ENCODE measurements at regions not wholly inside any gene's neighbourhood (a gene's known extent, or its start where the extent isn't known, plus 50 kb on each side); places are given as distances from the start of the nearest gene placed in this dataset.

DNA sequence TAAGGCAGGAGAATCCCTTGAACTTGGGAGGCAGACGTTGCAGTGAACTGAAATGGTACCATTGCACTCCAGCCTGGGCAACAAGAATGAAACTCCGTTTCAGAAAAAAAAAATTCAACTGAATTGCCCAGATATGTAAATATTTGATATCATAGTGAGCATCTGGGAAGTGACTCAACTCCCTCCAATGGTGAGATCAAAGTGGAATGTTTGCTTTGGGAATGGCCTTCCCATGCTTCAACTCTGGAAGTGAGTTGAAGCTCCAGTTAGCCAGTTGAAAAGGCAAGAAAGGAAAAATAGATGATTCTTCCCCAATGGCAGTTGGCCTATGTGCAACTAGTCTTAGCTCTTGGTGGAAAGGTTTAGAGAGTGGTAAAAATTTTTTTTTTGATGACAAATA, 131.6 kb upstream of the CMC1 start:
- DNase-seq = no peak

DNA sequence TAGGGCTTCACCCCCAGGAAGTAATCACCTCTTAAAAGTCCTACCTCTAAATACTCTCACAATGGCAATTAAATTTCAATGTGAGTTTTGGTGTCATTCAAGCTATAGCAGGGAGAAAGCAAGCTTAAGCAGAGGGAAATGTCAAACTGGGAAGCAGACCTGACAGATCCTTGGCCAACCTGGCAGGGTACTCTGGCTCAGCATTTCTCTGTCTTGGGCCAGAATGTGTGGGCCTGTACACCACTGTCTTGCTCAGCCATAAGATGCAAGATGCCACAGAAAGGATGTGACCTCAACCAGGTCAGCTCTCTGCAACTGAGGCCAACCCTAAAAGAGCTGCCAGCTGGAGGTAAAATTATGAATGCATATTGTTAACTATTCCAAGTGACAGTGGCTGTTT, 130.6 kb upstream of the CMC1 start:
- intact Hi-C loops (cut with DNase I; ENCODE audit: low total_unique reads) = no loop called here
- no peak for DNase-seq
- Histone ChIP-seq H3K36me3 (no peaks in the 10 kb centered on the region), H3K9me3 (no peaks in the 10 kb centered on the region), H3K27me3 (no peaks in the 10 kb centered on the region), H3K27ac (no peak overlapping the region), H3K4me3 (no peak overlapping the region), H3K4me1 (peaks cover 0 to 3% (median 0%) of the 10 kb centered on the region in 4 donors)
- TF ChIP-seq EP300 (IDR thresholded peaks at IDR 0.05) = no peak
- TF ChIP-seq, protein P1, sequence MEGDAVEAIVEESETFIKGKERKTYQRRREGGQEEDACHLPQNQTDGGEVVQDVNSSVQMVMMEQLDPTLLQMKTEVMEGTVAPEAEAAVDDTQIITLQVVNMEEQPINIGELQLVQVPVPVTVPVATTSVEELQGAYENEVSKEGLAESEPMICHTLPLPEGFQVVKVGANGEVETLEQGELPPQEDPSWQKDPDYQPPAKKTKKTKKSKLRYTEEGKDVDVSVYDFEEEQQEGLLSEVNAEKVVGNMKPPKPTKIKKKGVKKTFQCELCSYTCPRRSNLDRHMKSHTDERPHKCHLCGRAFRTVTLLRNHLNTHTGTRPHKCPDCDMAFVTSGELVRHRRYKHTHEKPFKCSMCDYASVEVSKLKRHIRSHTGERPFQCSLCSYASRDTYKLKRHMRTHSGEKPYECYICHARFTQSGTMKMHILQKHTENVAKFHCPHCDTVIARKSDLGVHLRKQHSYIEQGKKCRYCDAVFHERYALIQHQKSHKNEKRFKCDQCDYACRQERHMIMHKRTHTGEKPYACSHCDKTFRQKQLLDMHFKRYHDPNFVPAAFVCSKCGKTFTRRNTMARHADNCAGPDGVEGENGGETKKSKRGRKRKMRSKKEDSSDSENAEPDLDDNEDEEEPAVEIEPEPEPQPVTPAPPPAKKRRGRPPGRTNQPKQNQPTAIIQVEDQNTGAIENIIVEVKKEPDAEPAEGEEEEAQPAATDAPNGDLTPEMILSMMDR (IDR thresholded peaks at IDR 0.05) = no peak
- no peak for TF ChIP-seq POLR2A (IDR thresholded peaks at IDR 0.05)
- TF ChIP-seq POLR2AphosphoS5 (IDR thresholded peaks at IDR 0.05) = no peak

More for the DNA sequence above, 131.6 kb upstream of the CMC1 start:
- WGBS, 5 donors = 64 to 77% (median 71%) methylated on average over 2 of the region's 2 CpGs
- no peaks in the 10 kb centered on the region for H3K4me1 ChIP-seq
- H3K4me3 ChIP-seq = no peak overlapping the region
- TF ChIP-seq POLR2A (IDR thresholded peaks at IDR 0.05) (no peak), POLR2AphosphoS5 (IDR thresholded peaks at IDR 0.05) (no peak), EP300 (IDR thresholded peaks at IDR 0.05) (no peak)
- TF ChIP-seq, protein P1 (IDR thresholded peaks at IDR 0.05) = no peak
- H3K27me3 ChIP-seq = no peaks in the 10 kb centered on the region
- no peaks in the 10 kb centered on the region for H3K9me3 ChIP-seq
- no peaks in the 10 kb centered on the region for H3K36me3 ChIP-seq
- H3K27ac ChIP-seq = no peak overlapping the region
- intact Hi-C loops (cut with DNase I; ENCODE audit: low total_unique reads) = no loop called here

DNA sequence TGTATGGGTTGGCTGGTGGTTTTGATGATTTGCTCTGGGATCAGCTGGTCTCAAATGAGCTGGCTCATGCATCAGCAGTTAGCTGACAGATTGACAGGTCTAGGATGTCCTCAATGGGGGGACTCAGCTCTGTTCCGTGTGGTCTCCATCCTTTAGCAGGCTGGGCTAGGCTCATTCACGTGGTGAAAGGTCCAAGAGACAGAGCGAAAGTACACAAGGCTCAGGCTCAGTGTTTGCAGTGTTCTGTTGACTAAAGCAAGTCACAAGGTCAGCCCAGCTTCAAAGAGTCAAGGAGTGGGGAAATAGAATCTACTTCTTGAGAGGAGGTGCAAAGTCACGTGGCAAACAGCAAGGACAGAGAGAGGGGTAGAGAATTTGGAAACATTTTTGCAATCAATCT, 126.5 kb upstream of the CMC1 start:
- Histone ChIP-seq H3K4me1 (peaks cover 0 to 3% (median 0%) of the 10 kb centered on the region in 4 donors), H3K27ac (no peak overlapping the region), H3K36me3 (no peaks in the 10 kb centered on the region), H3K4me3 (no peak overlapping the region), H3K9me3 (no peaks in the 10 kb centered on the region), H3K27me3 (no peaks in the 10 kb centered on the region)
- no peak for TF ChIP-seq POLR2A (IDR thresholded peaks at IDR 0.05)
- no peak for TF ChIP-seq POLR2AphosphoS5 (IDR thresholded peaks at IDR 0.05)
- no peak for TF ChIP-seq EP300 (IDR thresholded peaks at IDR 0.05)
- TF ChIP-seq, protein P1 (IDR thresholded peaks at IDR 0.05) = no peak
- DNase-seq = peak; percentile 26 to 37
- WGBS, 5 donors = 32 to 64% (median 45%) methylated on average over 4 of the region's 4 CpGs
- intact Hi-C loops (cut with DNase I; ENCODE audit: low total_unique reads) = no loop called here

DNA sequence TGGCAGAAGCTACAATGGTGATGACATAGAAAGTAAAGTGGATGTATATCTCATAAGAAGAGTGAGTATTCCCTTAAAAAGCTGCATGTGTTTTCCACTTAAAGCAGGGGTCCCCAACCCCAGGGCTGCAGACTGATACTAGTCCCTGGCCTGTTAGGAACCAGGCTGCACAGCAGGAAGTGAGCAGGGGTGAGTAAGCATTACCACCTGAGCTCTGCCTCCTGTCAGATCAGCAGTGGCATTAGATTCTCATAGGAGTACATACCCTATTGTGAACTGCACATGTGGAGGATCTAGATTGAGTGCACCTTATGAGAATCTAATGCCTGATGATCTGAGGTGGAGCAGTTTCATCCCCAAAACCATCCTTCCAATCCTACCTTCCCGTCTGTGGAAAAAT, 126.1 kb upstream of the CMC1 start:
- TF ChIP-seq, protein P1 (IDR thresholded peaks at IDR 0.05) = no peak
- Histone ChIP-seq H3K27ac (no peak overlapping the region), H3K27me3 (no peaks in the 10 kb centered on the region), H3K4me1 (peaks cover 0 to 3% (median 0%) of the 10 kb centered on the region in 4 donors), H3K9me3 (no peaks in the 10 kb centered on the region), H3K4me3 (no peak overlapping the region), H3K36me3 (no peaks in the 10 kb centered on the region)
- intact Hi-C loops (cut with DNase I; ENCODE audit: low total_unique reads) = no loop called here
- 84 to 96% (median 90%) methylated on average over 1 of the region's 1 CpG for WGBS, 5 donors
- DNase-seq = no peak
